ENCODE measurements at regions not wholly inside any gene's neighbourhood (a gene's known extent, or its start where the extent isn't known, plus 50 kb on each side); places are given as distances from the start of the nearest gene placed in this dataset.

GRCh38 chr12:131348231-131348630 is 362.7 kb upstream of the SFSWAP start:
- no peak for TF ChIP-seq CTCF (IDR thresholded peaks at IDR 0.05; ENCODE audit: extremely low read depth, missing control alignments)
- no peak for DNase-seq (ENCODE audit: low spot score)

GRCh38 chr12:131348646-131349045 is 362.2 kb upstream of the SFSWAP start:
- TF ChIP-seq CTCF (IDR thresholded peaks at IDR 0.05; ENCODE audit: extremely low read depth, missing control alignments), result no peak
- no peak for DNase-seq (ENCODE audit: low spot score)

GRCh38 chr12:131349397-131350127 is 361.3 kb upstream of the SFSWAP start:
- no peak for TF ChIP-seq CTCF (IDR thresholded peaks at IDR 0.05; ENCODE audit: extremely low read depth, missing control alignments)
- no peak for DNase-seq (ENCODE audit: low spot score)

- DNase-seq (ENCODE audit: low spot score), result no peak
Measured at GRCh38 chr12:131350943-131351318, 360.0 kb upstream of the SFSWAP start.

GRCh38 chr12:131351319-131352028 is 359.4 kb upstream of the SFSWAP start:
- TF ChIP-seq CTCF (IDR thresholded peaks at IDR 0.05; ENCODE audit: extremely low read depth, missing control alignments), result no peak
- no peak for DNase-seq (ENCODE audit: low spot score)

More at GRCh38 chr12:131350943-131351318, 360.0 kb upstream of the SFSWAP start:
- TF ChIP-seq CTCF (IDR thresholded peaks at IDR 0.05; ENCODE audit: extremely low read depth, missing control alignments), result no peak

GRCh38 chr12:131352296-131352900 is 358.5 kb upstream of the SFSWAP start:
- no peak for DNase-seq (ENCODE audit: low spot score)
- TF ChIP-seq CTCF (IDR thresholded peaks at IDR 0.05; ENCODE audit: extremely low read depth, missing control alignments), result no peak

GRCh38 chr12:131353376-131353775 is 357.5 kb upstream of the SFSWAP start:
- no peak for TF ChIP-seq CTCF (IDR thresholded peaks at IDR 0.05; ENCODE audit: extremely low read depth, missing control alignments)
- no peak for DNase-seq (ENCODE audit: low spot score)

Measured in GM20000 (cell line).